Activated CD4-positive, alpha-beta T cell treated with anti-CD3 and anti-CD28 coated beads, Interleukin-2, Interleukin-4, amounts not matched to agents 100 ng/mL and 50 ng/mL, durations not matched to agents 16 hours and 8 hours (primary cell): ENCODE measurements at regions not wholly inside any gene's neighbourhood (a gene's known extent, or its start where the extent isn't known, plus 50 kb on each side); places are given as distances from the start of the nearest gene placed in this dataset.
A peak's percentile ranks its signal among the peaks of the same experiment; 100 is the strongest.
"Not testable (repeated sequence)": the region's sequence is repeated elsewhere in the genome, so short reads cannot be mapped to it uniquely, and the experiment has no call there.

ENCODE experiments used
- DNase-seq: peaks from one replicate; pipeline ENCODE4 v3.0.0-alpha.2; 2020; ENCODE audit warnings: low spot score

GRCh38 chr13:44125943-44126469 is 246.3 kb downstream of the LACC1 start:
- no peak for DNase-seq

- DNase-seq = no peak
Observed at GRCh38 chr13:44128552-44129001, 245.0 kb upstream of the SERP2 start.

GRCh38 chr13:44129418-44129817 is 244.2 kb upstream of the SERP2 start:
- no peak for DNase-seq

GRCh38 chr13:44131069-44131614 is 242.5 kb upstream of the SERP2 start:
- no peak for DNase-seq

DNA sequence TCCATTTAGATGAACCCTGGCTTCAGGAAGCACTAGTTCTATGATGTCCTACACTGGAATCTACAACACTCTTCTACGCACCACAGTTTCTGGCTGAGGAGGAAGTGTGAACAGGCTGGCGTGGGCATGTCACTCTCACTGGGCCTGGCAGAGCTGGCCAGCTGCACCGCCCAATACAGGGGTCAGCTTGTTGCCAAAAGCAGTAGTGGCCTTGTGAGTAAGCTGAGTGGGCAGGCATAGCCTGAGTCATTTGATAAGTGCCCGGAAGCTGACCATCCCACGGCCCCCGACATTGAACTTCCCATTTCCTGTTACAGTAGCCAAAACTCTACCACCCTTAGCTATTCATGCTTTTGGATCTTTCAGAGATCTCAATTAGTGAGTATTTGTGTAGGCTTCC is 240.9 kb upstream of the SERP2 start:
- no peak for DNase-seq

DNA sequence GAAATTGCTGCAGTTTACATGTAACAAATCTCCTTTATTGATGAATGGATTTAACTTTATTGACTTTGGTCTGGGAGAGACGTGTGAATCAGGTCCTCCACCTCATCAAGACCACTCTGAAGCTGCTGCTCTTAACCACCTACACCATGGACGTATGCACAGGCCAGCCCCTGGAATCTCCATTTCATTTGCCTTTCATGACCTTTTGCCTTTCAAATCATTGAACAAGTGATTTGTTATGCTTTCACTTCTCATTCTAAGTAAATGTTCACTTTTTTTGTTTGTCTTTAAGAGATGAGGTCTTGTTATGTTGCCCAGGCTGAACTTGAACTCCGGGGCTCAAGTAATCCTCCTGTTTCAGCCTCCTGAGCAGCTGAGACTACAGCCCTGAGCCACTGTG is 240.0 kb upstream of the SERP2 start:
- no peak for DNase-seq

GRCh38 chr13:44135566-44135965 is 238.1 kb upstream of the SERP2 start:
- DNase-seq = no peak

DNA sequence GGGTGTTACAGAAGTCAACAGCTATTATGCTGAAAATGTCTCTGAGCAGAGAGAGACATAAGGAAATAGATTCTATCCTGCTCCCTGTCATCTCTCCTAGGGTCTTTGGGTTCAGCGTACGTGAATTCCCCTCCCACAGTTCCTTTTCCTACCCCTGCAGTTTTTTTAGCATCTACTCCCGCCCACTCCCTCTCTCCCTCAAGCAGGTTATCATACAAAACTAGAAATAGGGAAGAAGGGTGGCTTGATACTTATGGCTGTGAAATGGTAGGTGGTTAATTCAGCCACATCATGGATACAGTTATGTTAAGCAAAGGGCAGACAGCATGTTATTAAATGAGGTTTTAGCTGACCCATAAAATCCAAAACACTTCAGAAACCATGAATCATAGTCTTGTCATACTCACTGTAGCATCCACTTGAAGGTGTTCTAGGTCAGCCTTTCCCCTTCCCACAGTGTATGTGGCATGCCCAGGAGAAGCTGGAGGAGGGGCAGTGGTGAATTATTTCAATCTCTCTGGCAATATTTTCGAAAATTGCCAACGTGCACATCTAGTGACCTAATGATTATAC is 236.8 kb upstream of the SERP2 start:
- DNase-seq = no peak

GRCh38 chr13:44137466-44137865 is 236.2 kb upstream of the SERP2 start:
- no peak for DNase-seq

DNA sequence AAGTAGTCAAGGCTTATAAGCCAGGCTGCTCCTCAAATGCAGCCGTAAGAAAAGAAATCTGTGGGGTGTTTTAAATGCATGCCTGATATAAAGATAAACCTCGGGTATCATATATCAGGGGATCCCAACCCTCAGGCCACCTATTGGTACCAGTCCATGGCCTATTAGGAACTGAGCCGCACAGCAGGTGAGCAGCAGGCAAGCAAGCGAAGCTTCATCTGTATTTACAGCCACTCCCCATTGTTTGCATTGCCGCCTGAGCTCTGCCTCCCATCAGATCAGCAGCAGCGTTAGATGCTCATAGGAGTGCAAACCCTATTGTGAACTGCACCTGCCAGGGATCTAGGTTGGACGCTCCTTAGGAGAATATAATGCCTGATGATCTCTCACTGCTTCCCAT is 233.5 kb upstream of the SERP2 start:
- no peak for DNase-seq

DNA sequence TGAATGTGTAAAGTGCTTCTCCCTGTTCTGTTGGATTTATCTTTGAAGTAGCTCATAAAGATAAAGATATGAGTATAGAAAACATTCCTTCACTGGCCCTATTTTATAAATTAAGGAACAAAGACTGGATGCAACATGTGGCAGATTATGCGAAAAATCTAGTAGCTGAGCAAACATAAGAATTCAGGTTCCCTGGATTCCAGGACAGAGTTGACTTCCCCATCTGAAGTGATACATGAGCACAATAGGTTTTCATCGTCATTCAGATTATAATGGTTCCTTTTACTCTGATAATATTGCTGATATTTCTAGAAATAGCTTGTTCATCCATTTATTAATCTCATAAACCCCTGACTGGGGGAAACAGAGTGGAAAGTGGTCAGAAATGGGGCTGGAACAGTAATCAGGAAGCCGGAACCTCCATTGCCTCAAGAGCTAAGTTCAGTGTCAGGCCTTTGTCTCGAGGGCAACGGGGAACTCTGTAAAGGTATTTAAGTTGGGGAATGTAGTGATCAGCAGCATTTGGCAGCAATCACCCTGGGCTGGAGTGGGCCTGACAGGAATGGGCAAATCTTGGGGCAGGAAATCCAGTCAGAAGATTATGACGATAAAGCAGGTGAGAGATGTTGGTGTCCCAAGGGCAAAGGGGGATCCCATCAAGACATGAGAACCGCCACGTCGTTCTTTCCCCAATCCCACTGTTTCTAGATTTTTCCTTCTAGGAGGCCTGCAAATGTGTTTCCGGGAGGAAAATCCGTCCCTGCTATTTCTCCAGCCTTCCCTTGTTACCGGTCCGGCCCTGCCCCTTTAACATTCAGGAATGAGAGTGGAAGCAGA is 232.5 kb upstream of the SERP2 start:
- peak; percentile 0 for DNase-seq

DNA sequence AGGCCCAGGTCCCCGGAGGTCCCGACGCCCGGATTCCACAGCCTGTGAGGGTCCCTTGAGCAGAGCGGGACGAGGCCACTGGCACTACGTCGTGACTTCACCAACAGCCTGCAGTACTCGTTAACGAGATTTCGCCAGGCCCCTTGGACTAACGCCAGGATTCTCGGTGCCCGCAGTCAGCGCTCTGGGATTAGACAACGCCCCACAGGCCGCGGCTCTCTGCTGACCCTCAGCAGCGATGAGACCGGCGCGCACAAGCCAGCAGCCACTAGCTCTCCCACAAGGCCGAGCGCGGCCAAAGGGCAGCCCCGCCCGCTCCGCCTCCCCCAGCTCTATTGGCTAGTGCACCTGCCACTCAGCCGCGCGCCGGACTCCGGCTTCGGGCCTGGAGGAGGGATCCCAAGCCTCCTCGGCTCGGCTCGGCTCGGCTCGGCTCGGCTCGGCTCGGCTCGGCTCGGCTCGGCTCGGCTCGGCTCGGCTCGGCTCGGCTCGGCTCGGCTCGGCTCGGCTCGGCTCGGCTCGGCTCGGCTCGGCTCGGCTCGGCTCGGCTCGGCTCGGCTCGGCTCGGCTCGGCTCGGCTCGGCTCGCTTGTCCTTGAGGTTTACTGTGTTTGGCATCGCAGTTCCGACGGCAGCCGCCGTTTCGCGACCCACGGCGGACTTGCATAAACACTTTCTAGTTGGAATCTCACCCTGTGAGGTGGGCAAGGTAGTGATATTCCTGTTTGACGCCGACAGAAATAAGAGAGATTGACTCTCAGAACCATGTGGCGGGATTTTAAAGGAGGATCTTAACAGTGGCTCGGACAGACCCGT is 231.7 kb upstream of the SERP2 start:
- DNase-seq = peak; percentile 94

DNA sequence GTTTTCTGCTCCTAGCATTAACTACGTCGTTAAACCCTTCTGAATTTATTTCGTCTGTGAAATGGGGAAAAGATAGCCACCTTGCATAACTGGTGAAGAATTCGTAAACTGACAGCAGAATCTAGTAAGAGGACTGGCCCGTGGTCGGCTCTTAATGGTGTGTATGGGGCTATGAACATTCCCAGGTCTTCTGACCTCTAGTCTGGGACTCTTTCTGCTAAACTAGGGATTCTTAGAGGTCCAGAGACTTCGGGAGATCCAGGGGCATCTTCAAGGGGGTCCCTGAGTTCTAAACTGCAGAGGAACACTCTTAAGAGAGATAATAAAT is 231.1 kb upstream of the SERP2 start:
- no peak for DNase-seq

- no peak for DNase-seq
Observed at GRCh38 chr13:44142941-44143665, 230.5 kb upstream of the SERP2 start.

DNA sequence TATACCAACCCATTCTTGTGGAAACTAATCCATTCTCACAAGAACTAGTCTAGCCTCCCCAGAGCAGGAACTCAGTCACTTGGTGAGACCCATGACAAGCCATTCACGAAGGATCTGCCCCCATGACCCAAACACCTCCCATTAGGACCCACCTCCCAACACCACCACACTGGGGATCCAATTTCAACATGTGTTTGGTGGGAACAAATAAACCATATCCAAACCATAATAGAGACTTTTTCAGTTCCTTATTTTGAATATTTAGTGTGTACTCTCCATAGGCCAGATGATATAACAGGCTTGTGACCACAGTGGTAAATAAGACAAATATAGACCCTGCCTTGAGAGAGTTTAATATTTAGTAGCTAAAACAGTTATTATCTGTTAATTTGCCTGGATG is 227.5 kb upstream of the SERP2 start:
- DNase-seq = no peak

DNA sequence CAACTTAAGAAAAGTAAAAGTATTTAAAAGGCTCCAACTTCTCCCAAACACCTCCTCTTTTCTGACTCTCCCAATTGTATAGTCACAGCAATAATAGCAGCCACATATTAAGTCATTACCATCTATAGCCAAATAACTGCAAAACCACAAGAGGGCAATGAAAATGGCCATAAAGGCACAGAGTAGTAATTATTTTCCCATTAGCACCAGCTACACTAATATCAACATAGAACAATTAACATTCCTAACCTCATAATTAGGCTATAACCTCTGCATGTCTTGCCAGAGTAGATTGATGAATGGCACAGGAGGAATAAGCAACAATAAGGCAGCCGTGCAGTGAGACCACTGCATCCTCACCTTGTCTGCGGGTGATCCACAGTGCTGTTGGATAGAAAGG is 226.4 kb upstream of the SERP2 start:
- DNase-seq = no peak

GRCh38 chr13:44147648-44148047 is 226.0 kb upstream of the SERP2 start:
- DNase-seq = no peak

- DNase-seq = no peak
Observed at GRCh38 chr13:44148159-44148914, 225.3 kb upstream of the SERP2 start.

DNA sequence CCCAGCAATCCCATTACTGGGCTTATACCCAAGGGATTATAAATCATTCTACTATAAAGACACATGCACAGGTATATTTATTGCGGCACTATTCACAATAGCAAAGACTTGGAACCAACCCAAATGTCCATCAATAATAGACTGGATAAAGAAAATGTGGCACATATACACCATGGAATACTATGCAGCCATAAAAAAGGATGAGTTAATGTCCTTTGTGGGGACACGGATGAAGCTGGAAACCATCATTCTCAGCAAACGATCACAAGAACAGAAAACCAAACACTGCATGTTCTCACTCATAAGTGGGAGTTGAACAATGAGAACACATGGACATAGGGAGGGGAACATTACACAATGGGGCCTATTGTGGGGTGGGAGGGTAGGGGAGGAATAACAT is 224.4 kb upstream of the SERP2 start:
- DNase-seq = not testable (repeated sequence)

GRCh38 chr13:44149821-44150220 is 223.8 kb upstream of the SERP2 start:
- DNase-seq = no peak

DNA sequence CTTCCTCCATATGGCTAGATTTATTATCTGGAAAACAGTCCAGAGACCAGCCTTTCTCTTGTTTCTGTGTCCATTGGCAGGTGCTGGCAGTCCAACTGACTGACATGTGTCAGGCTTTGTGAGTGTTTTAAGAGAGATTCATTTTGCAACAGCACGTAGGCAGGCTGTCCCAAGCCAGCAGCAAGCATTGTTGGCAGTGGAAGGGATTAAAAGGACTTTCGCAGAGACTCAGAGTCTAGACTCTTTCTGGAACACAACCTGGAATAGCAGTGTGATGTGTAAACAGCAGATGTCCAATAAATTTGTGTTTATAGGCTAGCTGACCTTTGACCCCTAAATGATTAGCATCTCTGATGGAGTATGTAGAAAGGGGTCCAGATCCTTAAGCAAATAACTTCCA is 222.2 kb upstream of the SERP2 start:
- DNase-seq = no peak
